ENCODE measurements at regions not wholly inside any gene's neighbourhood (a gene's known extent, or its start where the extent isn't known, plus 50 kb on each side); places are given as distances from the start of the nearest gene placed in this dataset.

- no peak for DNase-seq
These were observed 319.7 kb upstream of the TSHZ3 start for GRCh38 chr19:31668921-31669320.

- no peak for DNase-seq
These were observed 321.7 kb upstream of the TSHZ3 start for GRCh38 chr19:31670931-31671330.

GRCh38 chr19:31671411-31672035, 322.3 kb upstream of the TSHZ3 start:
- DNase-seq: no peak

GRCh38 chr19:31674503-31675192, 325.4 kb upstream of the TSHZ3 start:
- DNase-seq: no peak

GRCh38 chr19:31675193-31675913, 326.1 kb upstream of the TSHZ3 start:
- no peak for DNase-seq

GRCh38 chr19:31676271-31677004, 327.2 kb upstream of the TSHZ3 start:
- no peak for DNase-seq

- no peak for DNase-seq
These were observed 329.2 kb upstream of the TSHZ3 start for GRCh38 chr19:31678421-31678820.

GRCh38 chr19:31681121-31681520, 331.9 kb upstream of the TSHZ3 start:
- no peak for DNase-seq

GRCh38 chr19:31693131-31693932, 344.1 kb upstream of the TSHZ3 start:
- no peak for DNase-seq

GRCh38 chr19:31693933-31694269, 344.7 kb upstream of the TSHZ3 start:
- DNase-seq: no peak

GRCh38 chr19:31694761-31695160, 345.5 kb upstream of the TSHZ3 start:
- no peak for DNase-seq

- no peak for DNase-seq
These were observed 350.2 kb upstream of the TSHZ3 start for GRCh38 chr19:31699421-31699820.

GRCh38 chr19:31701146-31701545, 351.9 kb upstream of the TSHZ3 start:
- no peak for DNase-seq

- no peak for DNase-seq
These were observed 356.4 kb upstream of the TSHZ3 start for GRCh38 chr19:31705656-31706055.

GRCh38 chr19:31706131-31706530, 356.9 kb upstream of the TSHZ3 start:
- no peak for DNase-seq

- no peak for DNase-seq
These were observed 357.7 kb upstream of the TSHZ3 start for GRCh38 chr19:31706691-31707620.

GRCh38 chr19:31708520-31708919, 359.3 kb upstream of the TSHZ3 start:
- DNase-seq: no peak

- DNase-seq: no peak
These were observed 360.2 kb upstream of the TSHZ3 start for GRCh38 chr19:31709476-31709875.

- DNase-seq: no peak
These were observed 366.2 kb upstream of the TSHZ3 start for GRCh38 chr19:31715249-31715945.

- DNase-seq: no peak
These were observed 367.6 kb upstream of the TSHZ3 start for GRCh38 chr19:31716826-31717225.

All from bone marrow (tissue), 2 donors.